ENCODE measurements at regions not wholly inside any gene's neighbourhood (a gene's known extent, or its start where the extent isn't known, plus 50 kb on each side); places are given as distances from the start of the nearest gene placed in this dataset.

GRCh38 chr5:73253047-73253660 is 80.2 kb downstream of the TMEM174 start:
- Histone ChIP-seq H3K4me3 (ENCODE audit: insufficient read depth, low read depth, low read length) (no peak overlapping the region), H3K4me1 (ENCODE audit: control insufficient read depth, insufficient read depth, low read length) (no peaks in the 10 kb centered on the region), H3K9me3 (ENCODE audit: control insufficient read depth, low read length) (no peaks in the 10 kb centered on the region), H3K36me3 (ENCODE audit: control insufficient read depth, insufficient read depth, low read length) (no peaks in the 10 kb centered on the region), H3K27me3 (ENCODE audit: control insufficient read depth, insufficient read depth, low read length, poor library complexity, severe bottlenecking) (peaks cover 8% of the 10 kb centered on the region), H3K27ac (ENCODE audit: insufficient read depth, low read depth, low read length, poor library complexity, severe bottlenecking) (no peak overlapping the region)
- WGBS, 2 experiments: 85 to 95% methylated on average over 3 of the region's 3 CpGs

- Histone ChIP-seq H3K27ac (ENCODE audit: insufficient read depth, low read depth, low read length, poor library complexity, severe bottlenecking) (no peak overlapping the region), H3K36me3 (ENCODE audit: control insufficient read depth, insufficient read depth, low read length) (no peaks in the 10 kb centered on the region), H3K4me3 (ENCODE audit: insufficient read depth, low read depth, low read length) (no peak overlapping the region), H3K4me1 (ENCODE audit: control insufficient read depth, insufficient read depth, low read length) (peaks cover 7% of the 10 kb centered on the region), H3K27me3 (ENCODE audit: control insufficient read depth, insufficient read depth, low read length, poor library complexity, severe bottlenecking) (peaks cover 8% of the 10 kb centered on the region), H3K9me3 (ENCODE audit: control insufficient read depth, low read length) (no peaks in the 10 kb centered on the region)
- WGBS, 2 experiments: 70 to 71% methylated on average over 2 of the region's 2 CpGs
These were observed 77.7 kb downstream of the TMEM174 start for GRCh38 chr5:73250645-73251044.

- Histone ChIP-seq H3K27ac (ENCODE audit: insufficient read depth, low read depth, low read length, poor library complexity, severe bottlenecking) (no peak overlapping the region), H3K9me3 (ENCODE audit: control insufficient read depth, low read length) (no peaks in the 10 kb centered on the region), H3K36me3 (ENCODE audit: control insufficient read depth, insufficient read depth, low read length) (no peaks in the 10 kb centered on the region), H3K4me3 (ENCODE audit: insufficient read depth, low read depth, low read length) (no peak overlapping the region), H3K27me3 (ENCODE audit: control insufficient read depth, insufficient read depth, low read length, poor library complexity, severe bottlenecking) (peaks cover 26% of the 10 kb centered on the region), H3K4me1 (ENCODE audit: control insufficient read depth, insufficient read depth, low read length) (peaks cover 7% of the 10 kb centered on the region)
- WGBS, 2 experiments: 68 to 78% methylated on average over 1 to 2 of the region's 2 CpGs
These were observed 69.7 kb downstream of the TMEM174 start for GRCh38 chr5:73242735-73243134.

GRCh38 chr5:73238873-73239272 is 65.9 kb downstream of the TMEM174 start:
- Histone ChIP-seq H3K9me3 (ENCODE audit: control insufficient read depth, low read length) (no peaks in the 10 kb centered on the region), H3K27ac (ENCODE audit: insufficient read depth, low read depth, low read length, poor library complexity, severe bottlenecking) (no peak overlapping the region), H3K4me3 (ENCODE audit: insufficient read depth, low read depth, low read length) (no peak overlapping the region), H3K36me3 (ENCODE audit: control insufficient read depth, insufficient read depth, low read length) (no peaks in the 10 kb centered on the region), H3K4me1 (ENCODE audit: control insufficient read depth, insufficient read depth, low read length) (peaks cover 7% of the 10 kb centered on the region), H3K27me3 (ENCODE audit: control insufficient read depth, insufficient read depth, low read length, poor library complexity, severe bottlenecking) (peaks cover 60% of the 10 kb centered on the region)
- 95% methylated on average over 2 of the region's 2 CpGs for WGBS, 2 experiments

- 90 to 92% methylated on average over 4 to 5 of the region's 5 CpGs for WGBS, 2 experiments
- Histone ChIP-seq H3K4me3 (ENCODE audit: insufficient read depth, low read depth, low read length) (no peak overlapping the region), H3K36me3 (ENCODE audit: control insufficient read depth, insufficient read depth, low read length) (no peaks in the 10 kb centered on the region), H3K4me1 (ENCODE audit: control insufficient read depth, insufficient read depth, low read length) (peaks cover 21% of the 10 kb centered on the region), H3K9me3 (ENCODE audit: control insufficient read depth, low read length) (no peaks in the 10 kb centered on the region), H3K27me3 (ENCODE audit: control insufficient read depth, insufficient read depth, low read length, poor library complexity, severe bottlenecking) (peaks cover 82% of the 10 kb centered on the region), H3K27ac (ENCODE audit: insufficient read depth, low read depth, low read length, poor library complexity, severe bottlenecking) (no peak overlapping the region)
These were observed 63.6 kb downstream of the TMEM174 start for GRCh38 chr5:73236541-73237128.

- WGBS, 2 experiments: 0% methylated on average over 13 to 15 of the region's 15 CpGs
These were observed 61.2 kb downstream of the TMEM174 start for GRCh38 chr5:73234204-73234555.

GRCh38 chr5:73233461-73234203 is 60.6 kb downstream of the TMEM174 start:
- Histone ChIP-seq H3K4me3 (ENCODE audit: insufficient read depth, low read depth, low read length) (peak overlapping the region; percentile 20), H3K27me3 (ENCODE audit: control insufficient read depth, insufficient read depth, low read length, poor library complexity, severe bottlenecking) (peaks cover 92% of the 10 kb centered on the region), H3K9me3 (ENCODE audit: control insufficient read depth, low read length) (no peaks in the 10 kb centered on the region), H3K36me3 (ENCODE audit: control insufficient read depth, insufficient read depth, low read length) (no peaks in the 10 kb centered on the region), H3K4me1 (ENCODE audit: control insufficient read depth, insufficient read depth, low read length) (peaks cover 21% of the 10 kb centered on the region), H3K27ac (ENCODE audit: insufficient read depth, low read depth, low read length, poor library complexity, severe bottlenecking) (no peak overlapping the region)
- 0% methylated on average over 64 of the region's 64 CpGs for WGBS, 2 experiments

More at GRCh38 chr5:73234204-73234555, 61.2 kb downstream of the TMEM174 start:
- H3K4me1 ChIP-seq (ENCODE audit: control insufficient read depth, insufficient read depth, low read length): peaks cover 21% of the 10 kb centered on the region
- no peaks in the 10 kb centered on the region for H3K36me3 ChIP-seq (ENCODE audit: control insufficient read depth, insufficient read depth, low read length)
- H3K27me3 ChIP-seq (ENCODE audit: control insufficient read depth, insufficient read depth, low read length, poor library complexity, severe bottlenecking): peaks cover 88% of the 10 kb centered on the region
- H3K27ac ChIP-seq (ENCODE audit: insufficient read depth, low read depth, low read length, poor library complexity, severe bottlenecking): no peak overlapping the region
- no peaks in the 10 kb centered on the region for H3K9me3 ChIP-seq (ENCODE audit: control insufficient read depth, low read length)
- peak overlapping the region; percentile 20 for H3K4me3 ChIP-seq (ENCODE audit: insufficient read depth, low read depth, low read length)

- H3K4me3 ChIP-seq (ENCODE audit: insufficient read depth, low read depth, low read length): peak overlapping the region; percentile 20
- WGBS, 2 experiments: 6 to 8% methylated on average over 17 of the region's 17 CpGs
- H3K27me3 ChIP-seq (ENCODE audit: control insufficient read depth, insufficient read depth, low read length, poor library complexity, severe bottlenecking): peaks cover 93% of the 10 kb centered on the region
- no peaks in the 10 kb centered on the region for H3K9me3 ChIP-seq (ENCODE audit: control insufficient read depth, low read length)
- no peak overlapping the region for H3K27ac ChIP-seq (ENCODE audit: insufficient read depth, low read depth, low read length, poor library complexity, severe bottlenecking)
- H3K4me1 ChIP-seq (ENCODE audit: control insufficient read depth, insufficient read depth, low read length): peaks cover 21% of the 10 kb centered on the region
- no peaks in the 10 kb centered on the region for H3K36me3 ChIP-seq (ENCODE audit: control insufficient read depth, insufficient read depth, low read length)
These were observed 60.1 kb downstream of the TMEM174 start for GRCh38 chr5:73233053-73233460.

- no peak overlapping the region for H3K27ac ChIP-seq (ENCODE audit: insufficient read depth, low read depth, low read length, poor library complexity, severe bottlenecking)
- H3K4me3 ChIP-seq (ENCODE audit: insufficient read depth, low read depth, low read length): no peak overlapping the region
- 5 to 7% methylated on average over 39 of the region's 39 CpGs for WGBS, 2 experiments
- H3K27me3 ChIP-seq (ENCODE audit: control insufficient read depth, insufficient read depth, low read length, poor library complexity, severe bottlenecking): peaks cover 98% of the 10 kb centered on the region
- no peaks in the 10 kb centered on the region for H3K9me3 ChIP-seq (ENCODE audit: control insufficient read depth, low read length)
- H3K36me3 ChIP-seq (ENCODE audit: control insufficient read depth, insufficient read depth, low read length): no peaks in the 10 kb centered on the region
- peaks cover 21% of the 10 kb centered on the region for H3K4me1 ChIP-seq (ENCODE audit: control insufficient read depth, insufficient read depth, low read length)
These were observed 59.5 kb downstream of the TMEM174 start for GRCh38 chr5:73232266-73233041.

All from ectodermal cell (in vitro differentiated cells).